Kidney epithelial cell (primary cell): ENCODE measurements at regions not wholly inside any gene's neighbourhood (a gene's known extent, or its start where the extent isn't known, plus 50 kb on each side); places are given as distances from the start of the nearest gene placed in this dataset.
A peak's percentile ranks its signal among the peaks of the same experiment; 100 is the strongest.

Source experiments
- DNase-seq: peaks from one replicate; pipeline ENCODE4 v3.0.0-alpha.2; 2010; ENCODE audit warnings: low read depth
- H3K27me3 ChIP-seq: 2 replicates; pipeline ENCODE4 v1.6.0; 2011; ENCODE audit warnings: low read length; ENCODE audit not compliant: control insufficient read depth, insufficient read depth
- H3K36me3 ChIP-seq: 2 replicates; pipeline ENCODE4 v1.5.1; 2011; ENCODE audit warnings: low read length; ENCODE audit not compliant: control insufficient read depth, insufficient read depth
- H3K4me3 ChIP-seq: 2 replicates; pipeline ENCODE4 v1.5.1; 2011; ENCODE audit warnings: low read depth, mild to moderate bottlenecking, control low read depth, low read length
- CTCF ChIP-seq: IDR thresholded peaks from 2 replicates; pipeline ENCODE4 v1.5.1; 2011; ENCODE audit warnings: mild to moderate bottlenecking, moderate library complexity, low read length, control low read depth, inconsistent platforms; ENCODE audit not compliant: insufficient read depth, poor library complexity, severe bottlenecking

GRCh38 chr1:192061556-192061955 lies 96.7 kb upstream of the RGS18 start:
- H3K4me3 ChIP-seq = no peak overlapping the region
- H3K27me3 ChIP-seq = no peaks in the 10 kb centered on the region
- no peak for TF ChIP-seq CTCF
- DNase-seq = peak; percentile 12
- no peaks in the 10 kb centered on the region for H3K36me3 ChIP-seq

- no peaks in the 10 kb centered on the region for H3K27me3 ChIP-seq
- no peak for DNase-seq
- no peak overlapping the region for H3K4me3 ChIP-seq
- H3K36me3 ChIP-seq = no peaks in the 10 kb centered on the region
- no peak for TF ChIP-seq CTCF
Observed at GRCh38 chr1:192065087-192065486, 93.2 kb upstream of the RGS18 start.

GRCh38 chr1:192066202-192066601 lies 92.1 kb upstream of the RGS18 start:
- Histone ChIP-seq H3K4me3 (no peak overlapping the region), H3K27me3 (no peaks in the 10 kb centered on the region), H3K36me3 (no peaks in the 10 kb centered on the region)
- TF ChIP-seq CTCF = no peak
- no peak for DNase-seq

- H3K4me3 ChIP-seq = no peak overlapping the region
- no peak for TF ChIP-seq CTCF
Observed at GRCh38 chr1:192067360-192067759, 90.9 kb upstream of the RGS18 start.

GRCh38 chr1:192070213-192070612 lies 88.0 kb upstream of the RGS18 start:
- Histone ChIP-seq H3K36me3 (no peaks in the 10 kb centered on the region), H3K4me3 (no peak overlapping the region), H3K27me3 (no peaks in the 10 kb centered on the region)
- no peak for TF ChIP-seq CTCF
- no peak for DNase-seq

More at GRCh38 chr1:192067360-192067759, 90.9 kb upstream of the RGS18 start:
- no peak for DNase-seq
- no peaks in the 10 kb centered on the region for H3K27me3 ChIP-seq
- no peaks in the 10 kb centered on the region for H3K36me3 ChIP-seq

- no peak overlapping the region for H3K4me3 ChIP-seq
- no peak for TF ChIP-seq CTCF
- H3K27me3 ChIP-seq = no peaks in the 10 kb centered on the region
- H3K36me3 ChIP-seq = no peaks in the 10 kb centered on the region
- DNase-seq = no peak
Observed at GRCh38 chr1:192080684-192081083, 77.6 kb upstream of the RGS18 start.
